HG02623 (cell line): ENCODE measurements at regions not wholly inside any gene's neighbourhood (a gene's known extent, or its start where the extent isn't known, plus 50 kb on each side); places are given as distances from the start of the nearest gene placed in this dataset.
"Not testable (repeated sequence)": the region's sequence is repeated elsewhere in the genome, so short reads cannot be mapped to it uniquely, and the experiment has no call there.

Experiments used
- ATAC-seq: cut with Tn5 transposase; IDR thresholded peaks from one replicate; pipeline ENCODE4 v1.9.1; 2021; ENCODE audit warnings: moderate library complexity; ENCODE audit not compliant: unreplicated experiment

DNA sequence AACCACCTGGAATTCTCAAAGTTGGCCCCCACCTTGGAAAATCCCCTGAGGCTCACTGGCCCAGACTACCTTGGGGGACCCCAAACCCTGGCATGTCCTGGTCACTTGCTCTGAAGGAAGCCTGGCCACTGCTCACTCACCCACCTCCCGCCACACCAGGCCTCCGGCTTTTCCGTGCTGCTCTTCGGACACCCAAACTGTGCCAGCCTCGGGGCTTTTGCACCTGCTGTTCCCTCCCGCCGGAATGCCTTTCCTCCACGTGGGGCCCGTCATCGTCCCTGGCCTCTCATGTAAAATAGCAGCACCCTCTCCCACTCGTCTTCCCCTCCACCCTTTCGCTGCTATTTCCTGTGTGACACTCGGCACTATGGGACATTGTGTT lies 87.2 kb upstream of the NCOR2 start:
- no peak for ATAC-seq

DNA sequence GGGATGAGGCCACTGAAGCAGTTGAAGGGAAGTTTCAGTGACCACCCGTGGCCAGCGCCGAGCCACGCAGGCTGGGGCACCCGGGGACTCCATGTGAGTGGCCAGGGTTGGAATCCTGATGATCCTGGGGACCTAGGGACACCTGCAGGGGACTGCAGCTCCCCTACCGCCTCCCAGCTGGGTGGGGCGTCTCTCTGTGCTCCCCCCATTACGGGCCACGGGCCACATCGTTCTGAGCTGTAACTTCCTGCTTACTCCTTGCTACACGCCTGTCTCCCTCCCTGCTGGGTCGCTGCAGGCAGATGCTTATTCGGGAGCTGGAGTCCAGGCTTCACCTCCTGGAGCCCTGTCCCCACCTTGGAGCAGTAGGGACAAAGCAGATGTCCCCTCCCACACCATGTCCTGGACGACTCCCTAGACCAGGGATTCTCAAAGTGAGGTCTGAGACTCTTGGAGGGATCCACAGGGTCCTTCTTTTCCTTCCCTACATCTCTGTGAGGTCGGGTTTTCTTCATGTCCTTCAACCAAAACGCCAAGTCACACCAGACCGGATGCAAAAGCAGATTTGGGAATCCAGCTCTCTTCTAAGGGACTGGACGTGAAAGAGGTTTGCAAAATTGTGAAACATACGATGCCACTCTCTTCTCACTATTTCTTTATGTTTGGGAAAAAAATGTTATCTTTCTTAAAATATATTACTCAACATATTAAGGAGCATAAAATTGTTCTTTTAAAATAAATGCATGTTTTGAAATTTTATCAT lies 85.9 kb upstream of the NCOR2 start:
- ATAC-seq: no peak

DNA sequence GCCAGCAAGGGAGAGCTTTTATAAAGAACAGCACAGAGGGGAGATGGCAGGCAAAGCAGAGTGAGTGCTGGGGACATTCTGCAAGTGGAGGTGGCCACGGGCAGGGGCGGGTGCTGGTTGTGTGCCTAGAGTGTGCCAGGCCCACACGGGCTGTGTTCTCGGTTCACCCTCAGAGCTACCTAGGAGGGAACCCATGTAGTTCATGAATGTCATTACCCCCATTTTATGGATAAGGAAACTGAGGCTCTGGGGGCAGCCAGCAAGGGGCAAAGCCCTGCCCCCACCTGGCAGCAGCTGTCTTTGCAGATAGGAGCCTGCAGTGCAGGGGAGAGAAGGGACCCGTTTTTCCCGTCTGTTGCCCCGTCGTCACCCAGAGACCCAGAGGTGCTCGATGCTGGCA lies 85.2 kb upstream of the NCOR2 start:
- ATAC-seq: no peak

DNA sequence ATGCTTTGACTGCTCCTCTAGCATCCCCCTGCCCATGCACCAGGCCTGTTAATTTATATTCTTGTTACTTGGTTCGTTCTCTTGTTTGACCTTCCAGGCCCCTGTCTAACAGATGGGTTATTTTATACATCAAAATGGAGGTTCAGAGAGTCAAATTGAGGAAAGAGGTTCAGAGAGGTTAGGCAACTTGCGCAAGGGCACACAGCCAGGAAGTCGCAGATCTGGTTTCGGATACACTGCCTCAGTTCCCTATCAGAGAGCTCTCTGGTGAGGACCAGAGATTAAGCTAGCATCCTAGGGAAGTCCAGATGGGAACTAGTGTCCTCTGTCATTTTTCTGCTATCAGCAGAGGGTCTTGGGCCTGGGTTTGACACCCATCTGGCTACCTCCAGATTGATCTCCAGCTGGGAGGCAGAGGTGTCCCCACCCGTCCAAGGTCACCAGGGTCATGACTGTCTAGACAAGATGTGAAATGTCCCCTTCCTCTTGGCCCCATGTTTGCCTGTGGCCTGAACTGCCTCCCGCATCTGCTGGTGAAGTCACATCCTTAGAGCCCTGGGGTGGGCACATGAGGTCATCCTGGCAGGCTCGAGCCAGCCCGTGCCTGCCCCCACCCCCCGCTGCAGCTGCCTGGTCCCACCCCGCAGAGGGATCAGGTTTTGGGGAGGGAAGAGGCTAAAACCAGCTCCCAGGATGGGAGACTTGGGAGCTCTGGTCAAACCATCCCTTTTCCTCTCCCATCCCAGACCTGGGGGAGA lies 84.3 kb upstream of the NCOR2 start:
- ATAC-seq: no peak

DNA sequence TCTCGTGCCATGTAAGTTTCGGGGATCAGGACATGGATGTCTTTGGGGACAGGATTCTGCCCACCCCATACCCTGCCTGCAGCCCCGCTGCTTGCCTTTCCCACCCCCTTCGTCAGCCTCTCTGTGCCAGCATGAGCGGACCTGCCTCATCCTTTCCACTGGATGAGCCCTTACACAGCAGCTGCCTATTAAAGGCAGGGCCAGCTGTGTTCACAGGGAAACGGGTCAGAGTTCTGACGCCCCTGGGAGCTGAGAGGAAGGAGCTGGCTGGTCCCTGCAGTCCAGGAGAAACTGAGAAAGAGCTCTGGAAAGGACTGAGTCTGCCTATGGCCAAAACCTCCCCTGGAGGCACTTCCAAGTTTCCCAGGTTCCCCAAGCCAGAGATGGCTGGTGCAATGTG lies 83.5 kb upstream of the NCOR2 start:
- no peak for ATAC-seq

DNA sequence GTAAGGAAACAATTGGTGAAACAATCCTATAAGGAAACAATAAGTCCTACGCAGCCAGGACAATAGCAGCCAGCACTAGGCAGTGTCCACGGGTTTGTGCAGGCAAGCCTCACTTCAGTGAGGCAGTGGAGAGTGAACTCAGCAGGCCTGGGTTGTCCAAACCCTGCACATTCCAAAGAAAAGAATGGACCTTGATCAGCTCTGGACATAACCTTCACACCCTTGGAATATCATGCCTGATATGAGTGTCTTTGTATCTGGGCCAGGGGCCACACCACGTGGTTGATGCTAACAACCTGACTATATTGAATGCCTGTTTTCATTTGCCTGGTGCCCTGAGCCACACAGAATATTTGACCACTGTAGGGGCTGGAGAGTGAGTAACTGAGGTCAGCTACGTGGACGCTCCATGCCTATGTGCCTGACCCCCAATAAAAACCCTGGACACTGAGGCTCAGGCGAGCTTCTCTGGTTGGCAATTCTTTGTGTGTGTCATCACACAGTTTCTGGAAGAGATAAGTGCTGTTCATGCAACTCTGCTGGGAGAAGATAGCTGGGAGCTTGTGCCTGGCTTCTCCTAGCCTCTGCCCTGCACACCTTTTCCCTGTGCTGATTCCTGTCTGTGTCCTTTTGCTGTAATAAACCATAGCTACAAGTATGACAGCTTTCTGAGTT lies 81.4 kb upstream of the NCOR2 start:
- ATAC-seq: no peak

DNA sequence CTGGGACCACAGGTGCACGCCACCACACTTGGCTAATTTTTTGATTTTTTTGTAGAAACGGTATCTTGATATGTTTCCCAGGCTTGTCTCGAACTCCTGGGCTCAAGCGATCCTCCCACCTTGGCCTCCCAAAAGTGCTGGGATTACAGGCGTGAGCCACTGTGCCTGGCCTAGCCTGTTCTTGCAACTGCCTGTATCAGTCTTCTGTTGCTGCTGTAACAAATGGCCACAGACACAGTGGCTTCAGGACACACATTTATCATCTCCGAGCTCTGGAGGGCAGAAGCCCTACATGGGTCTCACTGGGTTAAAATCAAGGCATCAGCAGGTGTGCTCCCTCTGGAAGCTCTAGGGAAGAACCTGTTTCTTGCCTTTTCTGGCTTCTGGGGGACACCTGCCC lies 79.9 kb upstream of the NCOR2 start:
- ATAC-seq: no peak

DNA sequence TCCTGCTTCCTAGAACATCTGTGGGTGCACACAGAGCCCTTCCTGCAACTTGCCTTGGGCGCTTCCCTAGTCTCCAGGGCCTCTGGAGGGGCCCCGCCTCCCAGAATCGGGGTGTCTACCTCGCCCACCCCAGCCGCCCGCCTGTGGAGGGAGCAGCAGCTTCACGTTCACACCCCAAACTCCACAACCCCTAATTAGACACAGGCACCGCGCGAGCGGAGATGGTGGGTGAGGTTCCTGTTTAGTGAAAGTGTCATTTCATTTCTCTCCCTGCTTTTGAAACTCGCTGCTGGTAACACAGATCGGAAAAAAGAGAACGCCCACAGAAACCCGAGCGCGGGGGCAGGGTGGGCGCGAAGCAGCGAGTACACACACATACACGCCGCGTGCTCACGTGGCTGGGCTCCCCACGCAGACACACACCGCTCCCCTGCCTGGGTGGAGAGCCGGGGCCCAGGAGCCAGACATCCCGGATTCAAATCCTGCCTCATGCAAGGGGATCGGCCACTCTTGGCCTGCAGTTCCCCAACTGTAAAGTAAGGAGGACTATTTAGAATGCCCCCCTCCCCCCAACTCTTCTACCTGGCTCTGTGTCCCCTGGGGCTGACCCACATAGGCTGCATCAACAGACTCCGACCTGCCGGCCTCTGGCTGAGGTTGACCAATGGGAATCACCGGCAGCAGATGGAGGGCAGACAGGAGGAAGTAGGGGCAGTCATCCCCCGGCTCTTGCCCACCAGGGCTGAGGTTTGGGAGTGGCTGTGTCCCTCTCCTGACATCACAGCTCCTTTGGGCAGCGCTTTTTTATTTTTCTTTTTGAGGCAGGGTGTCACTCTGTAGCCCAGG lies 79.2 kb upstream of the NCOR2 start:
- no peak for ATAC-seq

DNA sequence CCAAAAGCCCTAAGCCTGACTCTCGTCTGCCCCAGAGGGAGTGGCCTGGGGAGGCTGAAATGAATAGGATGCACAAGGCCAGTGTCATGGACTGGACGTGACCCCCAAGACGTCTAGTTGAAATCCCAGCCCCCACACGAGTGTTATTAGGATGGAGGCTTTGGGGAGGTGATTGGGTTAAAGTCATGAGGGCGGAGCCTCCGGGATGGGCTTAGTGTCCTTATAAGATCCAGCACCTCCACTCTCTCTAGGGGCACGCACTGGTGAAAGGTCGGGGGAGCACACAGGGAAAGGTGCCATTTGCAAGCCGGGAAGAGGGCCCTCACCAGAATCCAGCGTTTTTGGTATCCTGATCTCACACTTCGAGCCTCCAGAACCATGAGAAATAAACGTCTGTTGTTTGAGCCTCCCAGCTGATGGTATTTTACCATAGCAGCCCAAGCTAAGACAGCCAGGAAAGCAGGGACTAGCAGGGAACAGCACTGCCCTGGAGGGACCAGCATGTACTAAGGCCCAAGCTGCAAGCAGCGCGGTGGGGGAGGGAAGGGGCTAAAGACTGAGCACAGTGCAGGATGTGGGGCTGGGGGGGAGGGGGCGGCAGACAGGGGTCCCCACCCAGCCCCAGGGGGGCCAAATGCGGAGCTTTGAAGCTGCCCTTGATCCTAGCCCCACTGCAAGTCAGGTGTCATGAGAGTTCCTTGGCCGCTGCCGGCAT lies 78.3 kb upstream of the NCOR2 start:
- no peak for ATAC-seq

DNA sequence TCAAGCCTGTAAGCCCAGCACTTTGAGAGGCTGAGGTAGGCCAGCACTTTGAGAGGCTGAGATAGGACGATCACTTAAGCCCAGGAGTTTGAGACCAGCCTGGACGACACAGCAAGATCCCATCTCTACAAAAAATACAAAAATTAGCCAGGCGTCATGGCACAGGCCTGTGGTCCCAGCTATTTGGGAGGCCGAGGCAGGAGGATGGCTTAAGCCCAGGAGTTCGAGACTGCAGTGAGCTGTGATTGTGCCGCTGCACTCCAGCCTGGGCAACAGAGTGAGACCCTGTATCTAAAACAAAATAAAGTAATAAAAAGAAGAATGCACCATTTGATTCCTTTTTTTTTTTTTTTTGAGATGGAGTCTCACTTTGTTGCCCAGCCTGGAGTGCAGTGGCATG lies 76.4 kb upstream of the NCOR2 start:
- ATAC-seq: not testable (repeated sequence)

DNA sequence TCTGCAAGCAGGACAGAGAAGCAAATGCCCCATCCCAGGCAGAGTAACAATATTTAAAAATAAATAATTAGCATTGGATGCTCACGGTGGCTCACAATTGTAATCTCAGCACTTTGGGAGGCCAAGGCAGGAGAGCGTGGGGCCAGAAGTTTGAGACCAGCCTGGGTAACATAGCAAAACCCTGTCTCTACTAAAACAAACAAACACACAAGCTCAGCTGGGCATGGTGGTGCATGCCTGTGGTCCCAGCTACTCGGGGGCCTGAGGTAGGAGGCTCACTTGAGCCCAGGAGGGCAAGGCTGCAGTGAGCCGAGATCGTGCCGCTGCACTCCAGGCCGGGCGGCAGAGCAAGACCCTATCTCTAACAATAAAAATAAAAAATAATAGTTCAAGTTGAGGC lies 74.7 kb upstream of the NCOR2 start:
- ATAC-seq: no peak

DNA sequence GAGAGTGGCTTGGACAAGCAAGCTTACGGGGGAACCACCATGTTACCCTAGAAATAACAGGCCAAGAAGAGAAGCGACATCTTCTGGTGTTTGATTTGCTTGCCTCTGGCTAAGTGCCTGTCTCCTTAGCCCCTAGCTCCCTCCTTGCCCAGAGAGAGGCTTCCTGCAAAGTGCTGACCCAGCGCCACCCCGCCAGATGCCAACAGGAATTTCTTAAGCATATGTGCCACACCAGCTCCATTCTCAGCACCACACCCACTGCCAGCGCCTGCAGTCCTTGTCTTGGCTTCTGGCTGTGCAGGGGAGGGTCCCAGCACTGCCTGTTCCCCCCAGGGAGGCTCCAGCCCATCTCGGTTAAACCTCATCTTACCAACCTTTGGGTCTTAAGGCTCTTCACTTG lies 74.2 kb upstream of the NCOR2 start:
- no peak for ATAC-seq

DNA sequence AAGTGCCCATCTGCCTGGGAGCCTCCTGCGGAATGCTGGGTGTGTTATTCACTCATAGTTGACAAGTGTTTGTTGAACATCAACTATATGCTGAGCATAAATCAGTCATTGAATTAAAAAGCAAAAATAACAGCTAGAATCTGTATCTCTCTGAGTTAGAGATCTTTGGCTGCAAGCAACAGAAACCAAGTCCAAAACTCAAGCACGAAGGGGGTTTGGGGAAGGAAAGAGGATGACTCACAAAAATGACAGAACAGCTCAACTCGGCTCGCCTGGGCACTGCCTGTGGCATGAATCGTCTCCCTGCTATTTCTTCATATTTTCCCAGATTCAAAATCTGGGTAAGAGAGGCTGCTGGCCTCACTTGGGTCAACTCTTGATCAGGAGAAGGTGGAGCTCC lies 72.6 kb upstream of the NCOR2 start:
- no peak for ATAC-seq

DNA sequence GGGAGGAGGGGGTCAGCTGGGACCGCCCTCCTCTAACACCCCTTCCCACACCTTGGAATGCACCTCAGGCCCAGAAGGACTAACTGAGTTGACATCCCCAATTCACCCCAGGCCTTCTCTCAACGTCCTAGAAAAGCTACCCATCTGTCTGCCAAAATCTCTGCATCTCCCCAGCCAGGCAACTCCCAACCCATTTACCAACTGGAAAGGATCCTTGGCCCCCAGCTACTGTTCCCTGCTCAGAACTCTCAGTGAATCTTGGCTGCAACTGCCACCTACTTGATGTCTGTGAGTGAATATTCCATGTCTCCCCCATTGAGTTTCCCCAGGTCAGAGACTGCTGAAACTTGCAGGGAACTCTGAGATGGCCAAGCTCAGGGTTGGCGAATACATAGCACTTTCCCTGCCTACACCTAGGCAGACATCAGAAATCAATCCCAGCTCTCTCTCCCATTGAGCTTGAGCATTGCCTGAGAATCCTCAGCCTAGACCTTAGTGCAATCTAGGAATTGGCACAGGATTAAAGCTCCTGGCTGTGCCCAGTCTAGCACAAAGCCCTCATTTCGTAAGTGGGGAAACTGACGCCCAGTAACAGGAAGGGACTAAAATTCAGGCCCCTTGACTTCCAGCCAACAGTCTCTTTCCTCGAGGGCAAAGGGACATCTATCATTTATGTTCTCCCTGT lies 71.9 kb upstream of the NCOR2 start:
- no peak for ATAC-seq

DNA sequence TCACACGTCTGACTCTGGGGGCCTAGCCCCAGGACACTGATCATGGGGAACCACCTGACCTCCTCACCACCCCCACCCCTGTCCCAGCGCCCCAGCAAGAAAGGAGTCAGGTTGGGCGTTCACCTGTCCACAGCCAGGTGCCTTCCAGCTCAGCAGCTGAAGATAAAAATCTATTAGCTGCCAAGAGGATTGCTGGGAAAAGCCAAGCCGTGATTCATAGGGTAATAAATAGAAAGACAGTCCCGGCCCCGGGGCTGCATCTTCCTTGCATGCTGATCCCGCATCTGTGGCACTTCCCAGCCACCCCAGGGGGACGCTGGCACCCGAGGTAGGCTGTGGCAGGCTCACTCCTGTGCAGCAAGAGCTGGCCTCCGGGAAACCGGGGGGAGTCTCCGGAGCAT lies 70.2 kb upstream of the NCOR2 start:
- ATAC-seq: no peak

DNA sequence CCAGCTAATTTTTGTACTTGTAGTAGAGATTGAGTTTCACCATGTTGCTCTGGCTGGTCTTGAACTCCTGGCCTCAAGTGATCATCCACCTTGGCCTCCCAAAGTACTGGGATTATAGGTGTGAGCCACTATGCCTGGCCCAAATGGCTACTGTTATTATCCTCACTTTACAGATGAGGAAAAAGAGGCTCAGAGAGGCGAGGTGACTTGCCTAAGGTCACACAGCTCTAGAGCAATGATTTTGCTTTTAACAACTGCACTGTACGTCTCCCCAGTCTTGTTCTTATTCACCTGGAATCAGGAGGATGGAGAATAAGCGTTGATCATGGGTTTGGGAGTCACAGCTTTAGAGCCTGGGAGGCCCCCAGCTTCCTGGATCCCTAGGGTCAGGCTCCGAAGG lies 69.8 kb upstream of the NCOR2 start:
- no peak for ATAC-seq

DNA sequence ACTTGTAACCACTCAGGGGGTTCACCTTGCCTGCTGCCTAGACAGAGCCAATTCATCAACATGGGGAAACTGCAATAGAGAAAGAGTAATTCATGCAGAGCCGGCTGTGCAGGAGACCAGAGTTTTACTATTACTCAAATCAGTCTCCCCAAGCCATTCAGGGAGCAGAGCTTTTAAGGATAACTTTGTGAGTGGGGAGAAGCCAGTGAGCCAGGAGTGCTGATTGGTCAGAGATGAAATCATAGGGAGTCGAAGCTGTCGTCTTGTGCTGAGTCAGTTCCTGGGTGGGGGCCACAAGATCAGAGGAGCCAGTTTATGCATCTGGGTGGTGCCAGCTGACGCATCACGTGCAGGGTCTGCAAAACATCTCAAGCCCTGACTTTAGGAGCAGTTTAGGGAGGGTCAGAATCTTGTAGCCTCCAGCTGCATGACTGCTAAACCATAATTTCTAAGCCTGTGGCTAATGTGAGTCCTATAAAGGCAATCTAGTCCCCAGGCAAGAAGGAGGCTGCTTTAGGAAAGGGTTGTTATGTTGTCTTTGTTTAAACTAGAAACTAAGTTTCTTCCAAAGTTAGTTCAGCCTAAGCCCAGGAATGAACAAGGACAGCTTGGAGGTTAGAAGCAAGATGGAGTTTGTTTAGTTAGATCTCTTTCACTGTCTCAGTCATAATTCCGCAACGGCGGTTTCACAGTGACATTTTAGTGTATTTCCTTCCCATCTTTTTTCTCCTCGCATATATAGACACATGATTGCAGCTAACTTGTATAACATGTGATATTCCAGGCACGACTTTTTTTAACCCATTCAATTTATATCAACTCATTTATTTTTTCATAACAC lies 68.9 kb upstream of the NCOR2 start:
- no peak for ATAC-seq

DNA sequence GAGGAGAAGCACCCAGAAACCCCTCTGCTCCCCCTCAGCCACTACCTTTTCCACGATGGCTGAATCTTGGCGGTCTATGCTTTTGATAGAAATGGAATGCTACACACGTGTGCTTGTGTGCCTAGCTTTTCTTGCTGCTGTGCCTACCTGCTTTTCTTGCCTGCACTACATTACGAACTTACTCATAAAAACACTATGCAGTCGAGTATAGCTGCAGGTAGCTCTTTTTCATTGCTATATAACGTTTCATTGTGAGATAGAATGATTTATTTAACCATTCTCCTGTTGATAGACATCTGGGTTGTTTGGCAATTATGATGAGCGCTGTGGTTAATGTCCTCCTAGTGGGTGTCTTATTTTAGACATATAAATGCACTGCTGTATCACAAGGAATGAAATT lies 67.9 kb upstream of the NCOR2 start:
- ATAC-seq: no peak
